Left ventricle myocardium inferior (tissue), 1 donor: ENCODE measurements at regions not wholly inside any gene's neighbourhood (a gene's known extent, or its start where the extent isn't known, plus 50 kb on each side); places are given as distances from the start of the nearest gene placed in this dataset.

ENCODE experiments used
- DNase-seq: peaks from one replicate; pipeline ENCODE4 v3.0.0-alpha.2; 2020
- H3K27ac ChIP-seq: fragments of 200-600 bp; replicated peaks from 2 replicates; pipeline ENCODE4 v1.8.0; 2021
- H3K27me3 ChIP-seq: fragments of 200-600 bp; 2 replicates; pipeline ENCODE4 v1.8.0; 2021; ENCODE audit warnings: low read depth
- H3K36me3 ChIP-seq: fragments of 200-600 bp; 2 replicates; pipeline ENCODE4 v1.8.0; 2021
- H3K4me1 ChIP-seq: fragments of 200-600 bp; 2 replicates; pipeline ENCODE4 v1.8.0; 2021
- H3K4me3 ChIP-seq: fragments of 200-600 bp; 2 replicates; pipeline ENCODE4 v1.8.0; 2021; ENCODE audit warnings: mild to moderate bottlenecking, moderate library complexity
- H3K9me3 ChIP-seq: fragments of 200-600 bp; replicated peaks from 2 replicates; pipeline ENCODE4 v1.8.0; 2021
- intact Hi-C: fragments of 100-400 bp; cut with micrococcal nuclease; formaldehyde crosslinking; loops from one replicate; pipeline ENCODE4 v1.11.0; 2022
- TF ChIP-seq, protein P1 (sequence below): fragments of 200-600 bp; IDR thresholded peaks from 2 replicates; pipeline ENCODE4 v1.8.0; 2021; ENCODE audit warnings: antibody characterized with exemption, mild to moderate bottlenecking, borderline replicate concordance
- donor health status: DM: no; HTN: yes; CAD: no; lungs with severe emphysema.

DNA sequence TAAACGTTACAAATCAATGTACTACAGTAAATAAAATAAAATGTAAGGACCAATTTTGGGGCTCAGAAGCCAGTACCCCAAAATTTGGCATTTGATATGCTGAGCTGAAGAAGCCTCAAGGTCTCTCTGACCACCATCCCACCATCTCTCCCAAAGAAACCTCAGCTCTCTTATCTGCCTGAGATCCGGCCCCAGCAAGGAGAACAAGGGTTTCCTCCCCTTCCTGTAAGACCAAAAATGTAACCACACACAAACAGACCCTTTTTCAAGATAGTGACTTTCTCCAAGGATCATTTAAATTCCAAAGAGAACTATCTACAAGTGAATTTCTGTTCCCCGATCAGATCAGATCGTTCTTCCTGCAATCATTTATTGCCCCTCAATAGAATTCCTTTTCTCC, 68.1 kb upstream of the SLC45A1 start:
- no peaks in the 10 kb centered on the region for H3K4me1 ChIP-seq
- H3K27ac ChIP-seq, result no peak overlapping the region
- no peaks in the 10 kb centered on the region for H3K27me3 ChIP-seq
- H3K36me3 ChIP-seq, result no peaks in the 10 kb centered on the region
- no peak for DNase-seq
- intact Hi-C loops, result no loop called here
- TF ChIP-seq, protein P1, sequence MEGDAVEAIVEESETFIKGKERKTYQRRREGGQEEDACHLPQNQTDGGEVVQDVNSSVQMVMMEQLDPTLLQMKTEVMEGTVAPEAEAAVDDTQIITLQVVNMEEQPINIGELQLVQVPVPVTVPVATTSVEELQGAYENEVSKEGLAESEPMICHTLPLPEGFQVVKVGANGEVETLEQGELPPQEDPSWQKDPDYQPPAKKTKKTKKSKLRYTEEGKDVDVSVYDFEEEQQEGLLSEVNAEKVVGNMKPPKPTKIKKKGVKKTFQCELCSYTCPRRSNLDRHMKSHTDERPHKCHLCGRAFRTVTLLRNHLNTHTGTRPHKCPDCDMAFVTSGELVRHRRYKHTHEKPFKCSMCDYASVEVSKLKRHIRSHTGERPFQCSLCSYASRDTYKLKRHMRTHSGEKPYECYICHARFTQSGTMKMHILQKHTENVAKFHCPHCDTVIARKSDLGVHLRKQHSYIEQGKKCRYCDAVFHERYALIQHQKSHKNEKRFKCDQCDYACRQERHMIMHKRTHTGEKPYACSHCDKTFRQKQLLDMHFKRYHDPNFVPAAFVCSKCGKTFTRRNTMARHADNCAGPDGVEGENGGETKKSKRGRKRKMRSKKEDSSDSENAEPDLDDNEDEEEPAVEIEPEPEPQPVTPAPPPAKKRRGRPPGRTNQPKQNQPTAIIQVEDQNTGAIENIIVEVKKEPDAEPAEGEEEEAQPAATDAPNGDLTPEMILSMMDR, result no peak
- H3K4me3 ChIP-seq, result no peak overlapping the region
- no peaks in the 10 kb centered on the region for H3K9me3 ChIP-seq

DNA sequence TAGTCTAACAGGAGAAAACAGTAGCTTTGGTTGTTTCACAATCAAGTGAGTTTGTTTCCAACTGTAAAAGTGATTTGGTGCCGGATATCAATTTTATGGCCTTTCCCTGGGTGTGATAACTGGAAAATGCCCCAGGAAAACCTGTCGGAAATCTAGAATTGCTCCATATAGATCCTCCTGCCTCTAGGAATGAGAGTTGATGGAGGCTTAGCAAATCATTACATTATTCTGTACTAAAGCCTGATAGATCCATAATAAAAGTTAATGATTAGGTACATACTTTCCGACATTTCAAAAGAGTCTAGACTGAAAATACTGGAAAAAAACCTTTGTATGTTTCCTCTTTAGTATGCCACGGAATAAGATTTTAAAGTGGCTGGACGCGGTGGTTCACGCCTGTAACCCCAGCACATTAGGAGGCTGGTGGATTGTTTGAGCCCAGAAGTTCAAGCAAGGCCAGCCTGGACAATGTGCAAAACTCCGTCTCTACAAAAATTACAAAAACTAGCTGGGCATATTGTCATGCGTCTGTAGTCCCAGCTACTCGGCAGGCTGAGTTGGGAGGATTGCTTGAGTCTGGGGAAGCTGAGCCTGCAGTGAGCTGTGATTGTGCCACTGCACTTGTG, 70.0 kb upstream of the SLC45A1 start:
- intact Hi-C loops, result no loop called here
- H3K36me3 ChIP-seq, result no peaks in the 10 kb centered on the region
- no peaks in the 10 kb centered on the region for H3K9me3 ChIP-seq
- TF ChIP-seq, protein P1, result no peak
- H3K4me1 ChIP-seq, result no peaks in the 10 kb centered on the region
- H3K27ac ChIP-seq, result no peak overlapping the region
- no peak for DNase-seq
- H3K27me3 ChIP-seq, result peaks cover 3% of the 10 kb centered on the region
- H3K4me3 ChIP-seq, result no peak overlapping the region

DNA sequence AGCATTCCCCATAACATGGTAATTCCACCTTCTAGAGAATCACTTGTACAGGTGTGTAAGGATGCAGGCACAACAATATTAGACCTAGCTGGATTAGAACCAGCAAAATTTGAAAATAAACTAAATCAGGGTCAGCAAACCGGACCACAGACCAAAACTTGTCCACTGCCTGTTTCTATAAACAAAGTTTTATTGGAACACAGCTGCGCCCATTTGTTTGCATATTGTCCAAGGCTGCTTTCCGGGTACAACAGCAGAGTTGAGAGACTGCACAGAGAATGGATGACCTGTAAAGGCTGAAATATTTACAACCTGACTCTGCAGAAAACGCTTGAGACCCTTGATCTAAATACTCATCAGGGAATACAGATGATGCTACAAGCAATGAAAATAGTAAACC, 73.6 kb upstream of the SLC45A1 start:
- TF ChIP-seq, protein P1, result no peak
- DNase-seq, result no peak

DNA sequence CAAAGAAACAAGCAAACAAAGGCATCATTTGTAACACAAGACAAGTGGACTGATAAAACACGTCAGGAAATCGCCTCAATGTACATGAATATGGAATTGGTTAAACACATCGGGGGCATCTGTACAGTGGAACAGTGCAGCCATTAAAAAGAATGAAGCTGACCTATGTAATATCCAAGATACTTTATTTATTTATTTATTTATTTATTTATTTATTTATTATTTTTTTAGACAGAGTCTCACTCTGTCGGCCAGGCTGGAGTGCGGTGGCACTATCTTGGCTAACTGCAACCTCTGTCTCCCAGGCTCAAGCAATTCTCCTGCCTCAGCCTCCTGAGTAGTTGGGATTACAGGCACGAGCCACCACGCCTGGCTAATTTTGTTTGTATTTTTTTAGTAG, 75.4 kb upstream of the SLC45A1 start:
- Histone ChIP-seq H3K4me3 (no peak overlapping the region), H3K9me3 (no peaks in the 10 kb centered on the region), H3K4me1 (no peaks in the 10 kb centered on the region), H3K36me3 (no peaks in the 10 kb centered on the region), H3K27ac (no peak overlapping the region), H3K27me3 (peaks cover 3% of the 10 kb centered on the region)
- no peak for DNase-seq
- intact Hi-C loops, result no loop called here
- TF ChIP-seq, protein P1, result no peak

More for the DNA sequence above, 73.6 kb upstream of the SLC45A1 start:
- H3K36me3 ChIP-seq, result no peaks in the 10 kb centered on the region
- intact Hi-C loops, result no loop called here
- no peaks in the 10 kb centered on the region for H3K9me3 ChIP-seq
- peaks cover 3% of the 10 kb centered on the region for H3K27me3 ChIP-seq
- no peaks in the 10 kb centered on the region for H3K4me1 ChIP-seq
- H3K27ac ChIP-seq, result no peak overlapping the region
- no peak overlapping the region for H3K4me3 ChIP-seq

DNA sequence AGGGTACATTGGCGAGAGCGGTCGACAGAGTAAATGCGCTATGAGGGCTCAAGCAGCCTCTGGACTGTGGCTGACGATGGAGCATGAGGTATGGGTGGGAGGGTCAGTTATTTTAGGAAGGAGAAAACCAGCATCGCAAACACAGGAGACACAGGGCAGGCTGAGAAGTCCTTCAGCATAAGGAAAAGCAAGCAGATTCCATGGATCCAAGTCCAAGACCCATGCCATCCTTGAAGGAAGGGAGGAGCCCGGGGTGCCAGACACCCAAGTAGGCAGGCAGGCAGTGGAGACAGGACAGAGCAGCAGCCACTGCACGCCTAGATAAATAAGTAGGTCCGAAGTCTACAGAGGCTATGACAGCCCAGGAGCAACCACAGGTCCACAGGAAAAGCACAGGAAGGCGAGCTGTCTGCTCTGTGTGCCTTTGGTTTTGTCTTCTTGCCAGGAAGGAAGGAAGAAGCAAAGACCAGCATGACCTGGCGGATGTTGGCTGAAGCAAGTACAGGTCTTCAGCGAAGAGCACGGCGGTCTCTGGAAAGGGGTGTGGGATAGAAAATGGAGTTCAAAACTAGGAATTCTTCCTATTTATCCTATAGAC, 76.4 kb upstream of the SLC45A1 start:
- Histone ChIP-seq H3K36me3 (no peaks in the 10 kb centered on the region), H3K4me3 (no peak overlapping the region), H3K9me3 (no peaks in the 10 kb centered on the region), H3K4me1 (no peaks in the 10 kb centered on the region), H3K27me3 (peaks cover 10% of the 10 kb centered on the region), H3K27ac (no peak overlapping the region)
- TF ChIP-seq, protein P1, result no peak
- no peak for DNase-seq
- intact Hi-C loops, result no loop called here
